Caco-2 (cell line): ENCODE measurements at regions not wholly inside any gene's neighbourhood (a gene's known extent, or its start where the extent isn't known, plus 50 kb on each side); places are given as distances from the start of the nearest gene placed in this dataset.

Source experiments
- BruUV-seq: library from RNA; stranded (reverse); fragments of 400-500 nt; replicated peaks from 2 replicates; lab custom pipeline; 2021; lab: Mats Ljungman, UMichigan
- CTCF ChIA-PET: fragments of 300-600 bp; sonication (Branson Sonifier 250); formaldehyde crosslinking; loops from one replicate; lab custom pipeline; 2022; ENCODE audit warnings: antibody characterized with exemption; lab: Charles Lee
- POLR2A ChIA-PET: fragments of 300-600 bp; sonication (Branson Sonifier 250); formaldehyde crosslinking; loops from one replicate; lab custom pipeline; 2022; ENCODE audit warnings: antibody characterized with exemption; lab: Charles Lee
- DNase-seq, 2 experiments: peaks; one replicate each; pipeline versions ENCODE4 v3.0.0 to v3.0.0-alpha.2; 2020 to 2022
- H3K27me3 ChIP-seq: replicated peaks from 2 replicates; pipeline ENCODE4 v1.6.0; 2011; ENCODE audit warnings: low read length; ENCODE audit not compliant: control insufficient read depth, insufficient read depth
- H3K36me3 ChIP-seq: 2 replicates; pipeline ENCODE4 v1.5.1; 2011; ENCODE audit warnings: low read length; ENCODE audit not compliant: control insufficient read depth, insufficient read depth
- H3K4me1 ChIP-seq: fragments of 250-450 bp; sonication (Bioruptor Pico); 2 replicates; pipeline ENCODE4 v1.5.1; 2020; ENCODE audit warnings: mild to moderate bottlenecking
- H3K4me3 ChIP-seq: 2 replicates; pipeline ENCODE4 v1.5.1; 2011; ENCODE audit warnings: low read depth, mild to moderate bottlenecking, control low read depth, low read length
- H3K9me3 ChIP-seq: fragments of 250-450 bp; sonication (Bioruptor Pico); 2 replicates; pipeline ENCODE4 v1.5.1; 2020; ENCODE audit warnings: mild to moderate bottlenecking, moderate library complexity
- H3K27ac Mint-ChIP-seq: one replicate; pipeline ENCODE4 v1.8.0; 2022; ENCODE audit warnings: mixed read lengths; ENCODE audit not compliant: unreplicated experiment
- H3K27me3 Mint-ChIP-seq: one replicate; pipeline ENCODE4 v1.8.0; 2022; ENCODE audit warnings: mixed read lengths; ENCODE audit not compliant: insufficient read depth, unreplicated experiment
- H3K36me3 Mint-ChIP-seq: one replicate; pipeline ENCODE4 v1.8.0; 2022; ENCODE audit warnings: mild to moderate bottlenecking, mixed read lengths; ENCODE audit not compliant: insufficient read depth, unreplicated experiment
- H3K4me1 Mint-ChIP-seq: one replicate; pipeline ENCODE4 v1.8.0; 2022; ENCODE audit warnings: low read depth, mixed read lengths; ENCODE audit not compliant: unreplicated experiment
- H3K4me3 Mint-ChIP-seq: one replicate; pipeline ENCODE4 v1.8.0; 2022; ENCODE audit warnings: mild to moderate bottlenecking, moderate library complexity, mixed read lengths; ENCODE audit not compliant: unreplicated experiment
- H3K9me3 Mint-ChIP-seq: one replicate; pipeline ENCODE4 v1.8.0; 2022; ENCODE audit warnings: mixed read lengths; ENCODE audit not compliant: unreplicated experiment
- CTCF ChIP-seq, 2 experiments: fragments of 200-600 bp in 1 of 2; IDR thresholded peaks; 1 replicate in 1 of 2; 2 replicates in 1 of 2; pipeline versions ENCODE4 v1.5.1 to v1.8.0; 2011 to 2022; ENCODE audit warnings: antibody characterized with exemption in 1 of 2, control low read depth in 1 of 2, inconsistent platforms in 1 of 2, low read depth in 1 of 2, low read length in 1 of 2, mild to moderate bottlenecking in 1 of 2, moderate library complexity in 1 of 2; ENCODE audit not compliant: insufficient read depth in 1 of 2, severe bottlenecking in 1 of 2, unreplicated experiment in 1 of 2
- intact Hi-C: fragments of 100-400 bp; cut with micrococcal nuclease; formaldehyde crosslinking; loops from one replicate; pipeline ENCODE4 v1.10.0; 2022; ENCODE audit not compliant: unreplicated experiment

- TF ChIP-seq CTCF (IDR thresholded peaks at IDR 0.05; ENCODE audit: insufficient read depth in 1 of 2, low read depth in 1 of 2, low read length in 1 of 2, severe bottlenecking in 1 of 2, unreplicated experiment in 1 of 2), result no peak
- H3K4me1 Mint-ChIP-seq, result no peaks in the 10 kb centered on the region
- ChIA-PET CTCF (no interaction called here), POLR2A (no interaction called here)
- no peak for DNase-seq
- H3K9me3 Mint-ChIP-seq, result no peaks in the 10 kb centered on the region
- H3K27ac Mint-ChIP-seq, result no peak overlapping the region
- H3K4me3 Mint-ChIP-seq, result no peak overlapping the region
- Histone ChIP-seq H3K4me1 (no peaks in the 10 kb centered on the region), H3K36me3 (no peaks in the 10 kb centered on the region), H3K9me3 (no peaks in the 10 kb centered on the region), H3K27me3 (no peaks in the 10 kb centered on the region), H3K4me3 (no peak overlapping the region)
- no TSS peak for BruUV-seq
- intact Hi-C loops, result no loop called here
- H3K27me3 Mint-ChIP-seq, result no peaks in the 10 kb centered on the region
- H3K36me3 Mint-ChIP-seq, result no peaks in the 10 kb centered on the region
Measured at GRCh38 chr13:62710787-62711186, 1295.1 kb upstream of the PCDH20 start.

DNA sequence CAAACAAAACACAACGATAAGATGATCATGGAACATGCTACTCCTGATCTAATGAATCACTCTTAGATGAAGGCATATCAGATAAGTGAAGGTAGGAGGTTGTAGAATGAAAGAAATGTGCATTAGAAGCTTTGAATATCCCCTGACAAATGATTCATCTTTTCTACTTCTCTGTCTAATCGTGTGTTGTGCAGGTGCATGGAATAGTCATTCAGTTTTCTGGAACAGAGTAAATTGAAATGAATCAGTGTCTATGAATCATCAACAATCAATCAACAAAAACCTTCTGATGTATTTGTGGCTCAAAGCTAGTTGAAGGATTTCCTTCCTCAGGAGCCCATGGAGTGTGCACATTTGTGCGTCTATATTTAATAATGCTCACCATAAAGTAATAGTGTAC is 1290.4 kb upstream of the PCDH20 start:
- Mint-ChIP-seq H3K9me3 (no peaks in the 10 kb centered on the region), H3K4me3 (no peak overlapping the region), H3K4me1 (no peaks in the 10 kb centered on the region), H3K27me3 (no peaks in the 10 kb centered on the region), H3K27ac (no peak overlapping the region), H3K36me3 (no peaks in the 10 kb centered on the region)
- BruUV-seq, result no TSS peak
- H3K36me3 ChIP-seq, result no peaks in the 10 kb centered on the region
- CTCF ChIA-PET, result no interaction called here
- no peaks in the 10 kb centered on the region for H3K4me1 ChIP-seq
- intact Hi-C loops, result no loop called here
- no peak for TF ChIP-seq CTCF (IDR thresholded peaks at IDR 0.05; ENCODE audit: insufficient read depth in 1 of 2, low read depth in 1 of 2, low read length in 1 of 2, severe bottlenecking in 1 of 2, unreplicated experiment in 1 of 2)
- DNase-seq, result no peak
- H3K4me3 ChIP-seq, result no peak overlapping the region
- no peaks in the 10 kb centered on the region for H3K9me3 ChIP-seq
- no peaks in the 10 kb centered on the region for H3K27me3 ChIP-seq
- POLR2A ChIA-PET, result no interaction called here

- intact Hi-C loops, result no loop called here
- no peaks in the 10 kb centered on the region for H3K36me3 ChIP-seq
- CTCF ChIA-PET, result no interaction called here
- no peaks in the 10 kb centered on the region for H3K9me3 ChIP-seq
- Mint-ChIP-seq H3K36me3 (no peaks in the 10 kb centered on the region), H3K4me3 (no peak overlapping the region), H3K27ac (no peak overlapping the region), H3K27me3 (no peaks in the 10 kb centered on the region), H3K9me3 (no peaks in the 10 kb centered on the region), H3K4me1 (no peaks in the 10 kb centered on the region)
- no peak overlapping the region for H3K4me3 ChIP-seq
- TF ChIP-seq CTCF (IDR thresholded peaks at IDR 0.05; ENCODE audit: insufficient read depth in 1 of 2, low read depth in 1 of 2, low read length in 1 of 2, severe bottlenecking in 1 of 2, unreplicated experiment in 1 of 2), result no peak
- no TSS peak for BruUV-seq
- no peaks in the 10 kb centered on the region for H3K27me3 ChIP-seq
- no peaks in the 10 kb centered on the region for H3K4me1 ChIP-seq
- no peak for DNase-seq
- POLR2A ChIA-PET, result no interaction called here
Measured at GRCh38 chr13:62704875-62705274, 1289.2 kb upstream of the PCDH20 start.
